Mesenchymal stem cell (in vitro differentiated cells and primary cell): ENCODE measurements at regions not wholly inside any gene's neighbourhood (a gene's known extent, or its start where the extent isn't known, plus 50 kb on each side); places are given as distances from the start of the nearest gene placed in this dataset.
A peak's percentile ranks its signal among the peaks of the same experiment; 100 is the strongest.
"Not testable (repeated sequence)": the region's sequence is repeated elsewhere in the genome, so short reads cannot be mapped to it uniquely, and the experiment has no call there.

Source experiments
- DNase-seq: peaks from one replicate; pipeline ENCODE4 v3.0.0-alpha.2; 2013
- H2AFZ ChIP-seq: one replicate; pipeline ENCODE4 v1.6.1; 2013; ENCODE audit warnings: low read depth, mild to moderate bottlenecking, control low read depth, inconsistent platforms, low read length, moderate library complexity
- H2AK5ac ChIP-seq: 2 replicates; pipeline ENCODE4 v1.6.1; 2013; ENCODE audit warnings: low read length, moderate library complexity, mild to moderate bottlenecking, inconsistent platforms; ENCODE audit not compliant: severe bottlenecking
- H2BK120ac ChIP-seq: one replicate; pipeline ENCODE4 v1.6.1; 2013; ENCODE audit warnings: low read depth, mild to moderate bottlenecking, inconsistent platforms, low read length, moderate library complexity
- H2BK12ac ChIP-seq, 2 experiments: one replicate each; pipeline ENCODE4 v1.6.1; 2013; ENCODE audit warnings: inconsistent platforms in 2 of 2, low read length in 2 of 2, mild to moderate bottlenecking in 2 of 2, moderate library complexity in 2 of 2, control low read depth in 1 of 2
- H2BK15ac ChIP-seq: one replicate; pipeline ENCODE4 v1.6.1; 2013; ENCODE audit warnings: mild to moderate bottlenecking, low read depth, inconsistent platforms; ENCODE audit not compliant: poor library complexity, severe bottlenecking
- H2BK5ac ChIP-seq: 2 replicates; pipeline ENCODE4 v1.6.1; 2013; ENCODE audit warnings: low read depth, mild to moderate bottlenecking, low read length, control low read depth, inconsistent platforms; ENCODE audit not compliant: poor library complexity, severe bottlenecking
- H3K14ac ChIP-seq, 2 experiments: one replicate each; pipeline ENCODE4 v1.6.1; 2013; ENCODE audit warnings: inconsistent platforms in 2 of 2, low read length in 2 of 2, control low read depth in 1 of 2, mild to moderate bottlenecking in 1 of 2, moderate library complexity in 1 of 2
- H3K18ac ChIP-seq, 2 experiments: one replicate each; pipeline ENCODE4 v1.6.1; 2013; ENCODE audit warnings: inconsistent platforms in 2 of 2, low read length in 2 of 2, control low read depth in 1 of 2, low read depth in 1 of 2, mild to moderate bottlenecking in 1 of 2
- H3K23ac ChIP-seq, 2 experiments: one replicate each; pipeline ENCODE4 v1.6.1; 2013; ENCODE audit warnings: inconsistent platforms in 2 of 2, low read length in 2 of 2, mild to moderate bottlenecking in 2 of 2, moderate library complexity in 2 of 2, control low read depth in 1 of 2
- H3K27ac ChIP-seq: 2 replicates; pipeline ENCODE4 v1.5.1; 2013; ENCODE audit warnings: mild to moderate bottlenecking, moderate library complexity, low read length, control low read depth, inconsistent platforms; ENCODE audit not compliant: poor library complexity, severe bottlenecking
- H3K27me3 ChIP-seq, 2 experiments: 2 replicates each; pipeline versions ENCODE4 v1.6.1 to v1.7.0; 2013; ENCODE audit warnings: low read length in 2 of 2, mild to moderate bottlenecking in 2 of 2, moderate library complexity in 2 of 2, control low read depth in 1 of 2, inconsistent platforms in 1 of 2; ENCODE audit not compliant: control insufficient read depth in 1 of 2, insufficient read depth in 1 of 2
- H3K36me3 ChIP-seq, 2 experiments: 2 replicates each; pipeline versions ENCODE4 v1.6.1 to v1.7.0; 2013; ENCODE audit warnings: low read length in 2 of 2, control low read depth in 1 of 2, inconsistent platforms in 1 of 2, low read depth in 1 of 2, mild to moderate bottlenecking in 1 of 2; ENCODE audit not compliant: insufficient read depth in 2 of 2, control insufficient read depth in 1 of 2
- H3K4ac ChIP-seq, 2 experiments: one replicate each; pipeline ENCODE4 v1.6.1; 2013; ENCODE audit warnings: inconsistent platforms in 2 of 2, low read length in 2 of 2, mild to moderate bottlenecking in 2 of 2, moderate library complexity in 2 of 2, control low read depth in 1 of 2, low read depth in 1 of 2
- H3K4me1 ChIP-seq: 2 replicates; pipeline ENCODE4 v1.6.1; 2013; ENCODE audit warnings: low read depth, low read length, control low read depth; ENCODE audit not compliant: control insufficient read depth, insufficient read depth
- H3K4me2 ChIP-seq: 2 replicates; pipeline ENCODE4 v1.6.1; 2013; ENCODE audit warnings: low read length, mild to moderate bottlenecking, inconsistent platforms; ENCODE audit not compliant: poor library complexity, severe bottlenecking
- H3K4me3 ChIP-seq, 2 experiments: 2 replicates each; pipeline versions ENCODE4 v1.5.1 to v1.7.0; 2013; ENCODE audit warnings: low read length in 2 of 2, mild to moderate bottlenecking in 2 of 2, control low read depth in 1 of 2, low read depth in 1 of 2; ENCODE audit not compliant: insufficient read depth in 1 of 2
- H3K79me1 ChIP-seq: replicated peaks from 2 replicates; pipeline ENCODE4 v1.6.1; 2013; ENCODE audit warnings: mild to moderate bottlenecking, control low read depth, low read length, inconsistent platforms; ENCODE audit not compliant: poor library complexity, severe bottlenecking
- H3K9ac ChIP-seq: 2 replicates; pipeline ENCODE4 v1.7.0; 2013; ENCODE audit warnings: mild to moderate bottlenecking, low read length, moderate library complexity
- H3K9me3 ChIP-seq: 2 replicates; pipeline ENCODE4 v1.7.0; 2013; ENCODE audit warnings: mild to moderate bottlenecking, low read length; ENCODE audit not compliant: control insufficient read depth
- H4K8ac ChIP-seq: one replicate; pipeline ENCODE4 v1.6.1; 2013; ENCODE audit warnings: inconsistent platforms, mild to moderate bottlenecking, low read length, moderate library complexity
- H4K91ac ChIP-seq: one replicate; pipeline ENCODE4 v1.6.1; 2013; ENCODE audit warnings: mild to moderate bottlenecking, low read length, inconsistent platforms
- WGBS: methylation state at CpG from one replicate; pipeline ENCODE4 v1.1.7; 2013; ENCODE audit warnings: mixed read lengths; 5-methylcytosine and 5-hydroxymethylcytosine counted together

DNA sequence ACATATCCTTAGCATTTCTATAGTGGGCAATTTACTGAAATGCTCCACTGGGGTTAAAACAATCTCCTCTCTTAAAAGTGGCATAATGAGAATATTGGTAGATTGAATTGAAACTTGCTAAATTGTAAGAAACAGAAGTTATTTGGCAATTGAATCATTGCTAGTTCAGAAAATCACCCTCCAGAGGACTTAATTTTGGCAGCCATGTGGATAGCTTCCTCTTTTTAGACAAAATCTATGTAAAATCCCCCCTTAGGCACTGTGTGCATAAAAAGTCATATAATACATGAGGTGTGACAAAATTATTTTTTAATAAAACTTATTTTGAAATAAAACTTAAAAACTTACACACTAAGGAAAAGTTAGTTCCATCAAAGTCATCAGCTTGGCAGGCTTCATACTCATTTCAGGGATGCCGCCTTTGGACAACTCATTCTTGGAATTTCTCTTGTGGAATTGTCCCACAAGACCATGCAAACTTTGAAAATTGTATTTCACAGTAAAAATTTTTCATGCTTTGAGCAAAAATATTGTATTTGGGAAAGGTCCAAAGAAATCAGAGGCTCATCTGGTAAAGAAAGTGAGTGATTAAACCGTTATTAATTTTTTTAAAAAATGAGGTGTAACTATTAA, 473.0 kb downstream of the BCKDHB start:
- H2AFZ ChIP-seq = no peak overlapping the region
- no peaks in the 10 kb centered on the region for H3K79me1 ChIP-seq
- no peak overlapping the region for H4K91ac ChIP-seq
- no peak overlapping the region for H2BK12ac ChIP-seq
- H2BK5ac ChIP-seq = no peak overlapping the region
- no peaks in the 10 kb centered on the region for H3K36me3 ChIP-seq
- no peak overlapping the region for H2BK15ac ChIP-seq
- H3K4me2 ChIP-seq = no peak overlapping the region
- no peak overlapping the region for H3K23ac ChIP-seq
- H3K9ac ChIP-seq = no peak overlapping the region
- no peak overlapping the region for H2BK120ac ChIP-seq
- H3K4me3 ChIP-seq = no peak overlapping the region
- H3K9me3 ChIP-seq = no peaks in the 10 kb centered on the region
- WGBS = 100% methylated on average over 2 of the region's 2 CpGs
- no peak overlapping the region for H2AK5ac ChIP-seq
- no peak overlapping the region for H3K18ac ChIP-seq
- no peak for DNase-seq
- H4K8ac ChIP-seq = no peak overlapping the region
- H3K4ac ChIP-seq = no peak overlapping the region
- no peaks in the 10 kb centered on the region for H3K4me1 ChIP-seq
- H3K27ac ChIP-seq = no peak overlapping the region
- H3K14ac ChIP-seq = no peak overlapping the region
- no peaks in the 10 kb centered on the region for H3K27me3 ChIP-seq

DNA sequence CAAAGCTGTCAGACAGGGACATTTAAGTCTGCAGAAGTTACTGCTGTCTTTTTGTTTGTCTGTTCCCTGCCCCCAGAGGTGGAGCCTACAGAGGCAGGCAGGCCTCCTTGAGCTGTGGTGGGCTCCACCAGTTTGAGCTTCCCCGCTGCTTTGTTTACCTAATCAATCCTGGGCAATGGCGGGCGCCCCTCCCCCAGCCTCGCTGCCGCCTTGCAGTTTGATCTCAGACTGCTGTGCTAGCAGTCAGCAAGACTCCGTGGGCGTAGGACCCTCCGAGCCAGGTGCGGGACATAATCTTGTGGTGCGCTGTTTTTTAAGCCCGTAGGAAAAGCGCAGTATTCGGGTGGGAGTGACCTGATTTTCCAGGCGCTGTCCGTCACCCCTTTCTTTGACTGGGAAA, 466.8 kb downstream of the BCKDHB start:
- not testable (repeated sequence) for H3K4me1 ChIP-seq, DNase-seq, H4K91ac ChIP-seq, H2BK120ac ChIP-seq, H3K9ac ChIP-seq, H2BK15ac ChIP-seq, H3K4me3 ChIP-seq, H2BK5ac ChIP-seq, H3K79me1 ChIP-seq, H3K27me3 ChIP-seq, H3K36me3 ChIP-seq, H2AK5ac ChIP-seq, H3K9me3 ChIP-seq, H3K18ac ChIP-seq, H3K4ac ChIP-seq, H2BK12ac ChIP-seq, H3K23ac ChIP-seq, H3K4me2 ChIP-seq, H3K27ac ChIP-seq, H4K8ac ChIP-seq, H3K14ac ChIP-seq, H2AFZ ChIP-seq
- 64% methylated on average over 15 of the region's 15 CpGs for WGBS

GRCh38 chr6:80566361-80566760, 459.9 kb downstream of the BCKDHB start:
- H3K9me3 ChIP-seq = no peaks in the 10 kb centered on the region
- no peak for DNase-seq
- no peak overlapping the region for H2BK5ac ChIP-seq
- no peaks in the 10 kb centered on the region for H3K36me3 ChIP-seq
- H3K27me3 ChIP-seq = no peaks in the 10 kb centered on the region
- WGBS = no CpG with 5 or more reads among the region's 1 CpG
- no peak overlapping the region for H3K27ac ChIP-seq
- H3K9ac ChIP-seq = no peak overlapping the region
- H3K18ac ChIP-seq = no peak overlapping the region
- H3K4ac ChIP-seq = no peak overlapping the region
- H3K4me2 ChIP-seq = no peak overlapping the region
- peak overlapping the region in 1 of 2 experiments; percentile 10 for H2BK12ac ChIP-seq
- no peak overlapping the region for H4K8ac ChIP-seq
- H3K23ac ChIP-seq = no peak overlapping the region
- no peak overlapping the region for H3K4me3 ChIP-seq
- H2AFZ ChIP-seq = no peak overlapping the region
- no peaks in the 10 kb centered on the region for H3K4me1 ChIP-seq
- H3K14ac ChIP-seq = no peak overlapping the region
- no peak overlapping the region for H2BK15ac ChIP-seq
- no peaks in the 10 kb centered on the region for H3K79me1 ChIP-seq
- no peak overlapping the region for H4K91ac ChIP-seq
- H2BK120ac ChIP-seq = no peak overlapping the region
- no peak overlapping the region for H2AK5ac ChIP-seq

DNA sequence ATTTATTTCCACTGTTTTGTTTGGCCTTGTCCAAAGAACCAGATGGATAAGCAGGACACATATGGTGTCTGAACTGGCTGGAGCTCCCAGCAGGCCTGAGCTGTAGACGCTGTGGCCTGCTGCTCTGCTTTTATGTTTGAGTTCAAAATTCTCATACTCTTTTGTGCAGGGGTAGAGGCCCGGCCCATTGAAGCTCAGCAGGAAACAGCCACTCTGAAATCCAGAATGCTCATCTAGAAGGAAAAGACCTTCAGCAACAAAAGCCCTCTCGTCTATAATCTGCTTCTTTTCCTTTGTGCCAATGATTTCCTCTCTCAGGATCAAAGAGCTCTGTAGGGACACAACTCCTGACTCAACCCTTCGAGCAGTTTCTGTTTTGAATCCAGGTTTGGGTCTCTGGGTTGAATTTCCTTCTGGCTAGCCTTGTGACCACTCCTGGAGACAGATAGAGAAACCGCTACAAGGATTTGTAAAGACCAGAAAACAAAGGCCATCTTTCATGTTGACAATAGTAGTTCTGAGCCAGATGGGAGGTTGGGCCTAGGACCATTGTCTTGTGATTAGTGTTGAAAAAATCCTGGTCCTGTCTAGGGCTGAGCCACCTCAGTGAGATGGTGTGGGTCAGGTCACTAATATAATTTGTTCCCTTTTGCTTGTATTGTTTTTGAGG, 446.7 kb downstream of the BCKDHB start:
- H4K91ac ChIP-seq = no peak overlapping the region
- no peaks in the 10 kb centered on the region for H3K79me1 ChIP-seq
- H3K4me2 ChIP-seq = no peak overlapping the region
- no peak overlapping the region for H3K23ac ChIP-seq
- no peaks in the 10 kb centered on the region for H3K9me3 ChIP-seq
- H2BK5ac ChIP-seq = no peak overlapping the region
- DNase-seq = no peak
- no peak overlapping the region for H2BK120ac ChIP-seq
- no peak overlapping the region for H2AK5ac ChIP-seq
- H3K4me3 ChIP-seq = no peak overlapping the region
- no peak overlapping the region for H2BK15ac ChIP-seq
- H2BK12ac ChIP-seq = no peak overlapping the region
- H3K27me3 ChIP-seq = no peaks in the 10 kb centered on the region
- H3K4me1 ChIP-seq = no peaks in the 10 kb centered on the region
- no peak overlapping the region for H3K27ac ChIP-seq
- no peaks in the 10 kb centered on the region for H3K36me3 ChIP-seq
- peak overlapping the region; percentile 5 for H4K8ac ChIP-seq
- 90% methylated on average over 5 of the region's 5 CpGs for WGBS
- H3K14ac ChIP-seq = no peak overlapping the region
- peak overlapping the region in 1 of 2 experiments; percentile 14 for H3K18ac ChIP-seq
- H3K9ac ChIP-seq = no peak overlapping the region
- no peak overlapping the region for H2AFZ ChIP-seq
- peak overlapping the region in 1 of 2 experiments; percentile 13 for H3K4ac ChIP-seq
